ENCODE measurements at regions not wholly inside any gene's neighbourhood (a gene's known extent, or its start where the extent isn't known, plus 50 kb on each side); places are given as distances from the start of the nearest gene placed in this dataset.

DNA sequence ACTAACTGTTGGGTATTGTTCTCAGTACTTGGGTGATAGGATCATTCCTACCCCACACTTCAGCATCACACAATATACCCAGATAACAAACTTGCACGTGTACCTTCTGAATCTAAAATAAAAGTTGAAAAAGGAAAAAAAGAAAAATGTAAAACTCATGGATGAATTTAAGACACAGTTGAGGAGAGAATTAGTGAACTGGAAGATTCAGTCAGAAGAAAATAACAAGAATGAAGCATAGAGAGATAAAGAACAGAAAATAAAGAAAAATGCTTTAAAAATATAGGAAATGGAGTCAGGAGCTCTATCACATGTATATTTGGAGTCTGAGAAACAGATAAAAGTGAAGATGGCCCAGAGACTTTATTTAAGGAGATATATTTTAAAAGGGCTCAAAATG, 90.4 kb upstream of the SALL3 start:
- TF ChIP-seq, protein P1, sequence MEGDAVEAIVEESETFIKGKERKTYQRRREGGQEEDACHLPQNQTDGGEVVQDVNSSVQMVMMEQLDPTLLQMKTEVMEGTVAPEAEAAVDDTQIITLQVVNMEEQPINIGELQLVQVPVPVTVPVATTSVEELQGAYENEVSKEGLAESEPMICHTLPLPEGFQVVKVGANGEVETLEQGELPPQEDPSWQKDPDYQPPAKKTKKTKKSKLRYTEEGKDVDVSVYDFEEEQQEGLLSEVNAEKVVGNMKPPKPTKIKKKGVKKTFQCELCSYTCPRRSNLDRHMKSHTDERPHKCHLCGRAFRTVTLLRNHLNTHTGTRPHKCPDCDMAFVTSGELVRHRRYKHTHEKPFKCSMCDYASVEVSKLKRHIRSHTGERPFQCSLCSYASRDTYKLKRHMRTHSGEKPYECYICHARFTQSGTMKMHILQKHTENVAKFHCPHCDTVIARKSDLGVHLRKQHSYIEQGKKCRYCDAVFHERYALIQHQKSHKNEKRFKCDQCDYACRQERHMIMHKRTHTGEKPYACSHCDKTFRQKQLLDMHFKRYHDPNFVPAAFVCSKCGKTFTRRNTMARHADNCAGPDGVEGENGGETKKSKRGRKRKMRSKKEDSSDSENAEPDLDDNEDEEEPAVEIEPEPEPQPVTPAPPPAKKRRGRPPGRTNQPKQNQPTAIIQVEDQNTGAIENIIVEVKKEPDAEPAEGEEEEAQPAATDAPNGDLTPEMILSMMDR (optimal IDR thresholded peaks at IDR 0.05 in 1 of 3, IDR thresholded peaks at IDR 0.05 in 1 of 3, conservative IDR thresholded peaks at IDR 0.05 in 1 of 3; ENCODE audit: extremely low read depth in 1 of 3, insufficient read depth in 2 of 3, low read length in 3 of 3), result no peak
- TF ChIP-seq EZH2 (IDR thresholded peaks at IDR 0.05; ENCODE audit: low read length), result no peak

Measured in keratinocyte (primary cell).